ENCODE measurements at regions not wholly inside any gene's neighbourhood (a gene's known extent, or its start where the extent isn't known, plus 50 kb on each side); places are given as distances from the start of the nearest gene placed in this dataset.

- no peak for FAIRE-seq
Observed at GRCh38 chr6:3640868-3641267, 110.6 kb downstream of the PXDC1 start.

GRCh38 chr6:3638662-3639061, 112.9 kb downstream of the PXDC1 start:
- no peak for FAIRE-seq

GRCh38 chr6:3636060-3636459, 115.5 kb downstream of the PXDC1 start:
- no peak for FAIRE-seq

GRCh38 chr6:3635482-3635881, 116.0 kb downstream of the PXDC1 start:
- no peak for FAIRE-seq

- no peak for FAIRE-seq
Observed at GRCh38 chr6:3634280-3634816, 117.2 kb downstream of the PXDC1 start.

- FAIRE-seq, result no peak
Observed at GRCh38 chr6:3633711-3634110, 117.8 kb downstream of the PXDC1 start.

GRCh38 chr6:3631877-3632276, 119.6 kb downstream of the PXDC1 start:
- FAIRE-seq, result no peak

GRCh38 chr6:3631186-3631585, 120.3 kb downstream of the PXDC1 start:
- FAIRE-seq, result no peak

- FAIRE-seq, result no peak
Observed at GRCh38 chr6:3630258-3630835, 121.2 kb downstream of the PXDC1 start.

GRCh38 chr6:3627956-3628835, 123.3 kb downstream of the PXDC1 start:
- FAIRE-seq, result no peak

GRCh38 chr6:3627501-3627900, 124.0 kb downstream of the PXDC1 start:
- FAIRE-seq, result no peak

GRCh38 chr6:3625980-3626563, 125.4 kb downstream of the PXDC1 start:
- FAIRE-seq, result no peak

GRCh38 chr6:3625149-3625979, 126.1 kb downstream of the PXDC1 start:
- no peak for FAIRE-seq

- FAIRE-seq, result no peak
Observed at GRCh38 chr6:3624250-3625136, 127.0 kb downstream of the PXDC1 start.

GRCh38 chr6:3623451-3624249, 127.9 kb downstream of the PXDC1 start:
- FAIRE-seq, result no peak

- no peak for FAIRE-seq
Observed at GRCh38 chr6:3621411-3621810, 130.1 kb downstream of the PXDC1 start.

- FAIRE-seq, result no peak
Observed at GRCh38 chr6:3620937-3621336, 130.6 kb downstream of the PXDC1 start.

GRCh38 chr6:3620389-3620788, 131.1 kb downstream of the PXDC1 start:
- no peak for FAIRE-seq

GRCh38 chr6:3619800-3620199, 131.7 kb downstream of the PXDC1 start:
- FAIRE-seq, result no peak

GRCh38 chr6:3619201-3619600, 132.3 kb downstream of the PXDC1 start:
- no peak for FAIRE-seq

- no peak for FAIRE-seq
Observed at GRCh38 chr6:3618642-3619041, 132.9 kb downstream of the PXDC1 start.
